Endodermal cell (in vitro differentiated cells): ENCODE measurements at regions not wholly inside any gene's neighbourhood (a gene's known extent, or its start where the extent isn't known, plus 50 kb on each side); places are given as distances from the start of the nearest gene placed in this dataset.

ENCODE experiments used
- DNase-seq: peaks from one replicate; pipeline ENCODE4 v3.0.0-alpha.2; 2017
- H3K27ac ChIP-seq: 2 replicates; pipeline ENCODE4 v1.5.1; 2013; ENCODE audit warnings: mild to moderate bottlenecking, low read depth, low read length, moderate library complexity
- H3K27me3 ChIP-seq: 2 replicates; pipeline ENCODE4 v1.6.1; 2013; ENCODE audit warnings: mild to moderate bottlenecking, low read length, moderate library complexity; ENCODE audit not compliant: insufficient read depth, control insufficient read depth, poor library complexity, severe bottlenecking
- H3K36me3 ChIP-seq: 2 replicates; pipeline ENCODE4 v1.7.0; 2013; ENCODE audit warnings: mild to moderate bottlenecking, low read length, moderate library complexity; ENCODE audit not compliant: control insufficient read depth, insufficient read depth
- H3K4me1 ChIP-seq: one replicate; pipeline ENCODE4 v1.7.0; 2013; ENCODE audit warnings: low read length; ENCODE audit not compliant: control insufficient read depth, insufficient read depth
- H3K4me3 ChIP-seq: 2 replicates; pipeline ENCODE4 v1.5.1; 2013; ENCODE audit warnings: mild to moderate bottlenecking, low read length, moderate library complexity
- H3K9ac ChIP-seq: 2 replicates; pipeline ENCODE4 v1.6.1; 2013; ENCODE audit warnings: mild to moderate bottlenecking, low read length, moderate library complexity; ENCODE audit not compliant: poor library complexity, severe bottlenecking; ENCODE audit errors: extremely low read depth
- H3K9me3 ChIP-seq: 2 replicates; pipeline ENCODE4 v1.6.1; 2013; ENCODE audit warnings: mild to moderate bottlenecking, low read length, moderate library complexity; ENCODE audit not compliant: control insufficient read depth
- H3K27ac Mint-ChIP-seq: 2 replicates; pipeline ENCODE4 v1.8.0; 2020; ENCODE audit warnings: mixed read lengths
- H3K27me3 Mint-ChIP-seq: 2 replicates; pipeline ENCODE4 v1.8.0; 2021; ENCODE audit warnings: mild to moderate bottlenecking, mixed read lengths; ENCODE audit not compliant: insufficient read depth
- H3K36me3 Mint-ChIP-seq: 2 replicates; pipeline ENCODE4 v1.8.0; 2020; ENCODE audit warnings: low read depth, mixed read lengths
- H3K4me1 Mint-ChIP-seq: 2 replicates; pipeline ENCODE4 v1.8.0; 2020; ENCODE audit warnings: mixed read lengths
- H3K4me3 Mint-ChIP-seq: 2 replicates; pipeline ENCODE4 v1.8.0; 2020; ENCODE audit warnings: mild to moderate bottlenecking, moderate library complexity, mixed read lengths
- H3K9me3 Mint-ChIP-seq: 2 replicates; pipeline ENCODE4 v1.8.0; 2020; ENCODE audit warnings: mild to moderate bottlenecking, mixed read lengths
- CTCF ChIP-seq: fragments of 200-600 bp; sonication (generic); conservative IDR thresholded peaks from 2 replicates; pipeline ENCODE4 v1.5.0; 2021; ENCODE audit warnings: antibody characterized with exemption, mild to moderate bottlenecking
- WGBS, 2 experiments: methylation state at CpG; one replicate each; pipeline versions ENCODE4 v1.1.5 to v1.1.7; 2013; ENCODE audit warnings: missing lambda C conversion rate in 2 of 2, mixed read lengths in 1 of 2; ENCODE audit not compliant: insufficient coverage in 1 of 2, insufficient read length in 1 of 2; 5-methylcytosine and 5-hydroxymethylcytosine counted together

GRCh38 chr10:31625566-31625965 is 303.1 kb downstream of the ARHGAP12 start:
- TF ChIP-seq CTCF: no peak
- 86 to 92% methylated on average over 4 of the region's 4 CpGs for WGBS, 2 experiments
- Histone ChIP-seq H3K9ac (no peak overlapping the region), H3K36me3 (no peaks in the 10 kb centered on the region), H3K27me3 (no peaks in the 10 kb centered on the region), H3K4me1 (peaks cover 2% of the 10 kb centered on the region), H3K9me3 (peaks cover 35% of the 10 kb centered on the region), H3K27ac (no peak overlapping the region), H3K4me3 (no peak overlapping the region)
- H3K4me3 Mint-ChIP-seq: no peak overlapping the region
- H3K27me3 Mint-ChIP-seq: no peaks in the 10 kb centered on the region
- peaks cover 38% of the 10 kb centered on the region for H3K9me3 Mint-ChIP-seq
- no peak overlapping the region for H3K27ac Mint-ChIP-seq
- H3K4me1 Mint-ChIP-seq: peaks cover 8% of the 10 kb centered on the region
- H3K36me3 Mint-ChIP-seq: no peaks in the 10 kb centered on the region
- no peak for DNase-seq

DNA sequence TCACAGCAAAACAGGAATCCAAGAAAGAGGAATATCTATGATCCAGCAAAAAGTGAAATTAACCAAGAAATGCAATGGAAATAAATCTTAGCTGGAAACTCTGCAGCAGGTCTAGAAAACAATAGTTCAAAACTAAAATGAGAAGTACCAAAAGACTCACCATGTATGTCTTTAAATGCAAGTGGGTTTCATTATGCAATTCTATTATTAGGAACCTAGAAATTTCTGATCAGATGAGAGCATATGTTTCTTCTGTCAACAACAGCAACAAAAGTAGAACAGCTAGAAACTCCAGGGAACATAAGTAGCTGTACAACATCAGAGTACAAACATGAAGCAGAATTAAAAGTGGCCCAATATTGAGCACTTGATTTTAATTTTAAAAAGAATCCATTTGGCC is 304.0 kb downstream of the ARHGAP12 start:
- H3K27me3 ChIP-seq: no peaks in the 10 kb centered on the region
- H3K4me1 ChIP-seq: peaks cover 2% of the 10 kb centered on the region
- H3K4me1 Mint-ChIP-seq: peaks cover 9% of the 10 kb centered on the region
- H3K36me3 ChIP-seq: no peaks in the 10 kb centered on the region
- H3K9me3 Mint-ChIP-seq: peaks cover 38% of the 10 kb centered on the region
- H3K36me3 Mint-ChIP-seq: no peaks in the 10 kb centered on the region
- H3K27ac ChIP-seq: no peak overlapping the region
- H3K27me3 Mint-ChIP-seq: no peaks in the 10 kb centered on the region
- no peak for TF ChIP-seq CTCF
- DNase-seq: no peak
- no peak overlapping the region for H3K9ac ChIP-seq
- no peak overlapping the region for H3K27ac Mint-ChIP-seq
- peaks cover 35% of the 10 kb centered on the region for H3K9me3 ChIP-seq
- H3K4me3 Mint-ChIP-seq: no peak overlapping the region
- H3K4me3 ChIP-seq: no peak overlapping the region

GRCh38 chr10:31623947-31624346 is 304.7 kb downstream of the ARHGAP12 start:
- Histone ChIP-seq H3K9me3 (peaks cover 35% of the 10 kb centered on the region), H3K27me3 (no peaks in the 10 kb centered on the region), H3K4me1 (peaks cover 2% of the 10 kb centered on the region), H3K27ac (no peak overlapping the region), H3K9ac (no peak overlapping the region), H3K4me3 (no peak overlapping the region), H3K36me3 (no peaks in the 10 kb centered on the region)
- Mint-ChIP-seq H3K4me1 (peaks cover 9% of the 10 kb centered on the region), H3K9me3 (peaks cover 38% of the 10 kb centered on the region), H3K27me3 (no peaks in the 10 kb centered on the region), H3K36me3 (no peaks in the 10 kb centered on the region), H3K4me3 (no peak overlapping the region), H3K27ac (no peak overlapping the region)
- TF ChIP-seq CTCF: no peak
- WGBS, 2 experiments: 93 to 100% methylated on average over 2 of the region's 2 CpGs
- no peak for DNase-seq
